ENCODE measurements at regions not wholly inside any gene's neighbourhood (a gene's known extent, or its start where the extent isn't known, plus 50 kb on each side); places are given as distances from the start of the nearest gene placed in this dataset.

DNA sequence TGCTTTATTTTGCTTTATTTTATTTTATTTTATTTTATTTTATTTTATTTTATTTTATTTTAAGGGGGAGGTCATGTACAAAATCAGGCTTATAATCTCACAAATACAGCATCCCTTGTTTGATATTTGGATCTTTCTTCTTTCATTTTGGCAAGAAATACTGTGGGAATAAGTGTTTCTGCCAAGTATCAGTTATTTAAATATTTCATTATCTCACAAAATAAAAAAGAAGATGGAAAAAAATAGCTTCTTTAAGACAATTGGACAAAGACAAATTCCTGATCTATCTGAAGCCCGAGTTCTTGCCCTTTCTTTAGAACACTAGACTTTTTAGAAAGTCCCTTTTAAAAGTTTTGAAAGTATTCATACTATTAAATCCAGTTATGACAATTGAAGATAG is 560.5 kb upstream of the ZEB2 start:
- Histone ChIP-seq H3K9me3 (no peaks in the 10 kb centered on the region), H3K4me1 (ENCODE audit: control insufficient read depth in 1 of 2, insufficient read depth in 1 of 2, low read depth in 1 of 2, low read length in 1 of 2) (no peaks in the 10 kb centered on the region), H3K4me3 (ENCODE audit: low read depth in 1 of 2, low read length in 1 of 2) (no peak overlapping the region), H3K27ac (no peak overlapping the region), H3K27me3 (no peaks in the 10 kb centered on the region), H3K36me3 (no peaks in the 10 kb centered on the region)
- TF ChIP-seq, protein P1, sequence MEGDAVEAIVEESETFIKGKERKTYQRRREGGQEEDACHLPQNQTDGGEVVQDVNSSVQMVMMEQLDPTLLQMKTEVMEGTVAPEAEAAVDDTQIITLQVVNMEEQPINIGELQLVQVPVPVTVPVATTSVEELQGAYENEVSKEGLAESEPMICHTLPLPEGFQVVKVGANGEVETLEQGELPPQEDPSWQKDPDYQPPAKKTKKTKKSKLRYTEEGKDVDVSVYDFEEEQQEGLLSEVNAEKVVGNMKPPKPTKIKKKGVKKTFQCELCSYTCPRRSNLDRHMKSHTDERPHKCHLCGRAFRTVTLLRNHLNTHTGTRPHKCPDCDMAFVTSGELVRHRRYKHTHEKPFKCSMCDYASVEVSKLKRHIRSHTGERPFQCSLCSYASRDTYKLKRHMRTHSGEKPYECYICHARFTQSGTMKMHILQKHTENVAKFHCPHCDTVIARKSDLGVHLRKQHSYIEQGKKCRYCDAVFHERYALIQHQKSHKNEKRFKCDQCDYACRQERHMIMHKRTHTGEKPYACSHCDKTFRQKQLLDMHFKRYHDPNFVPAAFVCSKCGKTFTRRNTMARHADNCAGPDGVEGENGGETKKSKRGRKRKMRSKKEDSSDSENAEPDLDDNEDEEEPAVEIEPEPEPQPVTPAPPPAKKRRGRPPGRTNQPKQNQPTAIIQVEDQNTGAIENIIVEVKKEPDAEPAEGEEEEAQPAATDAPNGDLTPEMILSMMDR (IDR thresholded peaks at IDR 0.05): no peak

DNA sequence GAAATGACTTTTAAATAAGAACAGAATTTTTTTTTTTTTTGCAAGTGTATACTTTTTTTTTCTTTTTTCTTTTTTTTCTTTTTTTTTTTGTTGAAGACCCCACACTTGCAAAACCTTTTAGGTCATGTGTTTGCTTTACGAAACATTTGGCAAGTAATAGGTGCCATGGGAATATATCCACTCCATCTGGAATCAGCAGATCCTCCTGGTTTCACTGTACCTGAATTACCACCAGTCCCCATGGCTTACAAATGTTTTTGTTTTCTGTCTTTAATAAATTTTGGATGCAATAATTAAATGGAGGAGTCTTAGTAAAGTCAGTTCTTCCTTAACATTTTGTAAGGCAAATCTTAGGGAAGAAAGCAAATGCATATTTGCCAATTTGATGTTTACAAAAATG is 559.7 kb upstream of the ZEB2 start:
- H3K27ac ChIP-seq: no peak overlapping the region

DNA sequence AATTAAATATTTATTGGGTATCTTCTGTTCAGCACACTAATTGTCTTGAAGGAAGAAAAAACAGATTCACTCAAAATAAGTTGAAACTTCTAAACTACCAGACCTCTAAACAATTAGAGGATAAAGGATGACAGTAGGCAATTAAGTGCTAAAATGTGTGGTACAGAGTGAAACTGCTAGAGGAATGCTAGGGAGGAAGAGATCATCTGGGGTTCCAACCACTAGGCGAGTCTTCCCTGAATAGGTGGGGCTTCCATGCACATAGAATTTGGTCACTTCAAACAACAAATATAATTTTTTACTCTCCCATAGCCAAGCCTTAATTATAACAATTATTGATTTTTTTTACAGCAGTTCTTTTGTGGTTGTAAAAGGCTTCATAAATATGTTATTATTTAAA is 559.0 kb upstream of the ZEB2 start:
- Histone ChIP-seq H3K27ac (no peak overlapping the region), H3K36me3 (no peaks in the 10 kb centered on the region), H3K4me1 (ENCODE audit: control insufficient read depth in 1 of 2, insufficient read depth in 1 of 2, low read depth in 1 of 2, low read length in 1 of 2) (no peaks in the 10 kb centered on the region), H3K27me3 (no peaks in the 10 kb centered on the region), H3K9me3 (no peaks in the 10 kb centered on the region), H3K4me3 (ENCODE audit: low read depth in 1 of 2, low read length in 1 of 2) (no peak overlapping the region)
- TF ChIP-seq, protein P1 (IDR thresholded peaks at IDR 0.05): no peak

More for the DNA sequence above, 559.7 kb upstream of the ZEB2 start:
- Histone ChIP-seq H3K27me3 (no peaks in the 10 kb centered on the region), H3K4me1 (ENCODE audit: control insufficient read depth in 1 of 2, insufficient read depth in 1 of 2, low read depth in 1 of 2, low read length in 1 of 2) (no peaks in the 10 kb centered on the region), H3K36me3 (no peaks in the 10 kb centered on the region), H3K4me3 (ENCODE audit: low read depth in 1 of 2, low read length in 1 of 2) (no peak overlapping the region), H3K9me3 (no peaks in the 10 kb centered on the region)
- TF ChIP-seq, protein P1 (IDR thresholded peaks at IDR 0.05): no peak

DNA sequence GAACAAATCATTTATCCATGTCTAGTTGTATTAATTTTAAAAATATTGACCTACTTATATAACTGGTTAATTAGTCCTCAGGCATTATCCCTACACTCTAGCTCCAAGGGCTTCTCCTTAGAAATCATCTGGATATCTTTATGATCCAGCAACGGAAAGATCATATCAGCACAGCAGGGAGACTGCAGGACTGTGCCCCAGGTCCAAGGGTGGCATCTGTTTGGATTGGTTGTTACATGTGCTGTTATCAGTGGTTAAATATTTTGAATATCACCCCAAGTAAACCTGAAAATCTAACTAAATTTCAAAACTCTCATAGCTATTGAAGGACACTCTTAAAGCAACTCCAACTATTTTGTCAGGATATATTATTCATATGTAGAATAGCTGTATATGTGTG is 556.2 kb upstream of the ZEB2 start:
- H3K4me1 ChIP-seq (ENCODE audit: control insufficient read depth in 1 of 2, insufficient read depth in 1 of 2, low read depth in 1 of 2, low read length in 1 of 2): no peaks in the 10 kb centered on the region
- TF ChIP-seq, protein P1 (IDR thresholded peaks at IDR 0.05): no peak

DNA sequence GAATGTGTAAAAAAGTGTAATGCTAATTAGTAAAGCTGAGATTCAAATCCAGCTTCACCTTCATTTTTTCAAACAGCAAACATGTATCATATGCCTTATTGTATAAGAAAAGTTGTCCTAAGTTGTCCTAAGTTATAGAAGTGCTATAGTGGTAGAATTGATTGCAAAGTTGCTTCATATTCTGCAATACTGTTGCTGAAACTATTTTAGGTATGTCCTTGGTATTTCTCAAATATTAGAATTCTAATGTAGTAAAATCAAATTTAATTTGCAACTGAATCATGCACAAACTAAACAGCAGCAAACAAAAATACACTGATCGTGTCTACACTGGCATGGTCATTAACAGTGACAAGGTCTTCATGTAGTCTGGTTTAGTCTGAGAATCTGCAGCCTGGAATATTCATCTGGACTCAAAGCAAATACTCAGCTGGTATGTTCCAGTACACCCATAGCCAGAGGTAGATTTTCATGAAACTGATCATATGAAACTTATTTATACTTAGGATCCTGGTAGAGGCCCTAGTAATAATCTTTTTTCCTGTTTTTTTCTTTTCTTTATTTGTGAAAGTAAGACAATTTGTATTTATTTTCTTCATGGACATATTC is 555.6 kb upstream of the ZEB2 start:
- H3K27ac ChIP-seq: no peak overlapping the region
- no peaks in the 10 kb centered on the region for H3K36me3 ChIP-seq
- H3K4me3 ChIP-seq (ENCODE audit: low read depth in 1 of 2, low read length in 1 of 2): no peak overlapping the region
- no peaks in the 10 kb centered on the region for H3K9me3 ChIP-seq
- TF ChIP-seq, protein P1 (IDR thresholded peaks at IDR 0.05): no peak
- H3K27me3 ChIP-seq: no peaks in the 10 kb centered on the region
- no peaks in the 10 kb centered on the region for H3K4me1 ChIP-seq (ENCODE audit: control insufficient read depth in 1 of 2, insufficient read depth in 1 of 2, low read depth in 1 of 2, low read length in 1 of 2)

More for the DNA sequence above, 556.2 kb upstream of the ZEB2 start:
- Histone ChIP-seq H3K27me3 (no peaks in the 10 kb centered on the region), H3K4me3 (ENCODE audit: low read depth in 1 of 2, low read length in 1 of 2) (no peak overlapping the region), H3K36me3 (no peaks in the 10 kb centered on the region), H3K27ac (no peak overlapping the region), H3K9me3 (no peaks in the 10 kb centered on the region)

Data from neutrophil (primary cell).